Keratinocyte (primary cell): ENCODE measurements at regions not wholly inside any gene's neighbourhood (a gene's known extent, or its start where the extent isn't known, plus 50 kb on each side); places are given as distances from the start of the nearest gene placed in this dataset.

Source experiments
- DNase-seq: peaks from one replicate; pipeline ENCODE4 v3.0.0-alpha.2; 2011; ENCODE audit warnings: low read depth, missing footprints, low spot score
- FAIRE-seq: peaks from 2 replicates; lab custom pipeline; 2011; peaks lifted over from hg19 to GRCh38; lab: Jason Lieb, UNC
- H2AFZ ChIP-seq: 2 replicates; pipeline ENCODE4 v1.6.0; 2012; ENCODE audit warnings: low read length, control low read depth, inconsistent platforms; ENCODE audit not compliant: control insufficient read depth
- H3K27ac ChIP-seq: 2 replicates; pipeline ENCODE4 v1.5.1; 2011; ENCODE audit warnings: low read length; ENCODE audit not compliant: control insufficient read depth, insufficient read depth
- H3K27me3 ChIP-seq: 3 replicates; pipeline ENCODE4 v1.6.0; 2011; ENCODE audit warnings: low read length; ENCODE audit not compliant: control insufficient read depth, insufficient read depth; ENCODE audit errors: extremely low read depth
- H3K36me3 ChIP-seq, 2 experiments: 2 replicates in 1 of 2; 3 replicates in 1 of 2; pipeline ENCODE4 v1.5.1; 2011; ENCODE audit warnings: low read length in 2 of 2, mild to moderate bottlenecking in 1 of 2; ENCODE audit not compliant: control insufficient read depth in 2 of 2, insufficient read depth in 2 of 2; ENCODE audit errors: extremely low read depth in 1 of 2
- H3K4me1 ChIP-seq: 3 replicates; pipeline ENCODE4 v1.5.1; 2011; ENCODE audit warnings: low read length; ENCODE audit not compliant: control insufficient read depth, insufficient read depth; ENCODE audit errors: extremely low read depth
- H3K4me2 ChIP-seq: 3 replicates; pipeline ENCODE4 v1.6.0; 2011; ENCODE audit warnings: low read depth, low read length; ENCODE audit not compliant: control insufficient read depth, insufficient read depth; ENCODE audit errors: extremely low read depth
- H3K4me3 ChIP-seq, 3 experiments: fragments of 200-600 bp in 1 of 3; sonication (generic) in 1 of 3; 2 replicates in 2 of 3; 3 replicates in 1 of 3; pipeline ENCODE4 v1.5.1; 2011 to 2016; ENCODE audit warnings: low read length in 3 of 3, mild to moderate bottlenecking in 3 of 3, control low read depth in 2 of 3, inconsistent platforms in 1 of 3, low read depth in 1 of 3, mixed read lengths in 1 of 3, mixed run types in 1 of 3, moderate library complexity in 1 of 3; ENCODE audit not compliant: control insufficient read depth in 2 of 3, insufficient read depth in 2 of 3; ENCODE audit errors: extremely low read depth in 1 of 3
- H3K79me2 ChIP-seq: 2 replicates; pipeline ENCODE4 v1.6.0; 2012; ENCODE audit warnings: low read length; ENCODE audit not compliant: control insufficient read depth, insufficient read depth
- H3K9ac ChIP-seq: 3 replicates; pipeline ENCODE4 v1.6.0; 2011; ENCODE audit warnings: low read length; ENCODE audit not compliant: control insufficient read depth, insufficient read depth; ENCODE audit errors: extremely low read depth
- H3K9me1 ChIP-seq: 3 replicates; pipeline ENCODE4 v1.6.0; 2011; ENCODE audit warnings: low read length; ENCODE audit not compliant: control insufficient read depth, insufficient read depth; ENCODE audit errors: extremely low read depth
- H3K9me3 ChIP-seq: 2 replicates; pipeline ENCODE4 v1.5.1; 2012; ENCODE audit warnings: low read depth, low read length; ENCODE audit not compliant: control insufficient read depth
- H4K20me1 ChIP-seq: 3 replicates; pipeline ENCODE4 v1.6.0; 2011; ENCODE audit warnings: low read length; ENCODE audit not compliant: control insufficient read depth, insufficient read depth; ENCODE audit errors: extremely low read depth
- EZH2 ChIP-seq: IDR thresholded peaks from one replicate; pipeline ENCODE4 v1.6.1; 2012; ENCODE audit warnings: inconsistent platforms, mild to moderate bottlenecking, low read length, moderate library complexity
- dilution Hi-C: fragments of 300-500 bp; cut with MboI; formaldehyde crosslinking; loops from one replicate; pipeline ENCODE4 v1.7.0; 2020; ENCODE audit warnings: low sequenced_read_pairs; ENCODE audit not compliant: extremely low pct_ligation_motif_present
- TF ChIP-seq, protein P1 (sequence below), 3 experiments: IDR thresholded peaks in 1 of 3; conservative IDR thresholded peaks in 1 of 3; optimal IDR thresholded peaks in 1 of 3; 2 replicates in 2 of 3; 3 replicates in 1 of 3; pipeline versions ENCODE3 to v1.5.1; 2011; ENCODE audit warnings: low read length in 3 of 3, mild to moderate bottlenecking in 3 of 3, moderate library complexity in 2 of 3, control low read depth in 1 of 3, inconsistent platforms in 1 of 3; ENCODE audit not compliant: insufficient read depth in 2 of 3; ENCODE audit errors: extremely low read depth in 1 of 3

DNA sequence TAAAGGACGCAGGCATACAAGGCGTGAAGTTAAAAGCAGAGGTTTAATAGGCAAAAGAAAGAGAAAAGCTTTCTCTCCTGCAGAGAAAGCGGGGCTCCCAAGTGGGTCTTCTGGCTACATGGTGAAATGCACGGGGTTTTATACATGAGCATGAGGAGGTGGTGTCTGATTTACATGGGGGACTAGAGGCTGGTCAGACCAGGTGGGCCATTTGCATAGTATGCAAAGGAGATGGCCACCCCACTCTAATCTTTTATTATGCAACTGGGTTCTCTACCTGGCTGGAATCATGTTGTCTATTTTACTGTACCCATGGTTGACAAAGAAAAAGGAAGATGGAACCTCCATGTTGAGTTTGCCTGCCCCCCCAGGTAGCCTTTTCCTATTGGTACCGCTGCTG is 356.2 kb downstream of the KCNJ3 start:
- H2AFZ ChIP-seq = no peak overlapping the region
- H3K9me1 ChIP-seq = no peaks in the 10 kb centered on the region
- no peaks in the 10 kb centered on the region for H3K27me3 ChIP-seq
- no peaks in the 10 kb centered on the region for H3K4me1 ChIP-seq
- H3K9me3 ChIP-seq = no peaks in the 10 kb centered on the region
- no peak overlapping the region for H3K4me3 ChIP-seq
- no peak for DNase-seq
- TF ChIP-seq EZH2 = no peak
- TF ChIP-seq, protein P1, sequence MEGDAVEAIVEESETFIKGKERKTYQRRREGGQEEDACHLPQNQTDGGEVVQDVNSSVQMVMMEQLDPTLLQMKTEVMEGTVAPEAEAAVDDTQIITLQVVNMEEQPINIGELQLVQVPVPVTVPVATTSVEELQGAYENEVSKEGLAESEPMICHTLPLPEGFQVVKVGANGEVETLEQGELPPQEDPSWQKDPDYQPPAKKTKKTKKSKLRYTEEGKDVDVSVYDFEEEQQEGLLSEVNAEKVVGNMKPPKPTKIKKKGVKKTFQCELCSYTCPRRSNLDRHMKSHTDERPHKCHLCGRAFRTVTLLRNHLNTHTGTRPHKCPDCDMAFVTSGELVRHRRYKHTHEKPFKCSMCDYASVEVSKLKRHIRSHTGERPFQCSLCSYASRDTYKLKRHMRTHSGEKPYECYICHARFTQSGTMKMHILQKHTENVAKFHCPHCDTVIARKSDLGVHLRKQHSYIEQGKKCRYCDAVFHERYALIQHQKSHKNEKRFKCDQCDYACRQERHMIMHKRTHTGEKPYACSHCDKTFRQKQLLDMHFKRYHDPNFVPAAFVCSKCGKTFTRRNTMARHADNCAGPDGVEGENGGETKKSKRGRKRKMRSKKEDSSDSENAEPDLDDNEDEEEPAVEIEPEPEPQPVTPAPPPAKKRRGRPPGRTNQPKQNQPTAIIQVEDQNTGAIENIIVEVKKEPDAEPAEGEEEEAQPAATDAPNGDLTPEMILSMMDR (optimal IDR thresholded peaks at IDR 0.05 in 1 of 3, IDR thresholded peaks at IDR 0.05 in 1 of 3, conservative IDR thresholded peaks at IDR 0.05 in 1 of 3; ENCODE audit: extremely low read depth in 1 of 3, insufficient read depth in 2 of 3, low read length in 3 of 3) = no peak
- H3K9ac ChIP-seq = no peak overlapping the region
- no peak overlapping the region for H3K27ac ChIP-seq
- no peaks in the 10 kb centered on the region for H4K20me1 ChIP-seq
- no peaks in the 10 kb centered on the region for H3K79me2 ChIP-seq
- H3K36me3 ChIP-seq = no peaks in the 10 kb centered on the region
- FAIRE-seq = no peak
- dilution Hi-C loops = no loop called here
- H3K4me2 ChIP-seq = no peak overlapping the region

- H4K20me1 ChIP-seq = no peaks in the 10 kb centered on the region
- no peak for DNase-seq
- dilution Hi-C loops = no loop called here
Observed at GRCh38 chr2:155043097-155043496, 344.6 kb downstream of the KCNJ3 start.

More at GRCh38 chr2:155043097-155043496, 344.6 kb downstream of the KCNJ3 start:
- H3K27ac ChIP-seq = no peak overlapping the region
- H3K4me3 ChIP-seq = no peak overlapping the region
- H3K79me2 ChIP-seq = no peaks in the 10 kb centered on the region
- TF ChIP-seq, protein P1 (optimal IDR thresholded peaks at IDR 0.05 in 1 of 3, IDR thresholded peaks at IDR 0.05 in 1 of 3, conservative IDR thresholded peaks at IDR 0.05 in 1 of 3; ENCODE audit: extremely low read depth in 1 of 3, insufficient read depth in 2 of 3, low read length in 3 of 3) = no peak
- TF ChIP-seq EZH2 = no peak
- H2AFZ ChIP-seq = no peak overlapping the region
- H3K36me3 ChIP-seq = no peaks in the 10 kb centered on the region
- H3K9me1 ChIP-seq = no peaks in the 10 kb centered on the region
- H3K4me2 ChIP-seq = no peak overlapping the region
- no peaks in the 10 kb centered on the region for H3K4me1 ChIP-seq
- no peaks in the 10 kb centered on the region for H3K27me3 ChIP-seq
- H3K9ac ChIP-seq = no peak overlapping the region
- no peak for FAIRE-seq
- no peaks in the 10 kb centered on the region for H3K9me3 ChIP-seq
